OCI-LY7 (cell line): ENCODE measurements at regions not wholly inside any gene's neighbourhood (a gene's known extent, or its start where the extent isn't known, plus 50 kb on each side); places are given as distances from the start of the nearest gene placed in this dataset.

Experiments
- CTCF ChIP-seq: fragments of 200-600 bp; sonication (generic); conservative IDR thresholded peaks from 2 replicates; pipeline ENCODE4 v1.5.1; 2014; ENCODE audit warnings: mild to moderate bottlenecking, antibody characterized with exemption, low read length, moderate library complexity, mixed read lengths
- EZH2phosphoT487 ChIP-seq: fragments of 200-600 bp; sonication (generic); IDR thresholded peaks from 2 replicates; pipeline ENCODE4 v1.6.1; 2018; ENCODE audit warnings: low read depth, borderline replicate concordance, mild to moderate bottlenecking, mixed run types, antibody characterized with exemption, low read length, moderate library complexity, mixed read lengths

- TF ChIP-seq CTCF: no peak
- TF ChIP-seq EZH2phosphoT487: no peak
These were observed 192.6 kb upstream of the AJAP1 start for GRCh38 chr1:4461726-4462290.
